ENCODE measurements at regions not wholly inside any gene's neighbourhood (a gene's known extent, or its start where the extent isn't known, plus 50 kb on each side); places are given as distances from the start of the nearest gene placed in this dataset.

DNA sequence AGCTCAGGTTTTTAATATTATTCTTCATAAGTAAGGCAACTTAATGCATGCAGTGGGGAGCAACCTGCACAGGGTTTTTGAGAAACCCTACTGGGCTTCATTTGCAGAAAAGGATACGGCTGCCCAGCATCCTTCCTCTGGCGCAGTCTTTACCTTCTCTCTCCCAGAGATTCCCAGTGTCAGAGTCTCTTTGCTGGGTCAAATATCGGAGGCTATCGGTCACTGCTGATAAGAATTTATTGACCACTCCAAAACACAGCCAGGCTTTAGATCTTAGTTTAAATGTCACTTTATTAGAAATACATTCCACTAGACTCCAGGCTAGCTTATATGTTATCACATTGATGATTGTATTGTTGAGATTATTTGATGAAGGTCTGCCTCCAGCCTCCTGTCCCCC is 147.2 kb upstream of the CPSF6 start:
- TF ChIP-seq, protein P1, sequence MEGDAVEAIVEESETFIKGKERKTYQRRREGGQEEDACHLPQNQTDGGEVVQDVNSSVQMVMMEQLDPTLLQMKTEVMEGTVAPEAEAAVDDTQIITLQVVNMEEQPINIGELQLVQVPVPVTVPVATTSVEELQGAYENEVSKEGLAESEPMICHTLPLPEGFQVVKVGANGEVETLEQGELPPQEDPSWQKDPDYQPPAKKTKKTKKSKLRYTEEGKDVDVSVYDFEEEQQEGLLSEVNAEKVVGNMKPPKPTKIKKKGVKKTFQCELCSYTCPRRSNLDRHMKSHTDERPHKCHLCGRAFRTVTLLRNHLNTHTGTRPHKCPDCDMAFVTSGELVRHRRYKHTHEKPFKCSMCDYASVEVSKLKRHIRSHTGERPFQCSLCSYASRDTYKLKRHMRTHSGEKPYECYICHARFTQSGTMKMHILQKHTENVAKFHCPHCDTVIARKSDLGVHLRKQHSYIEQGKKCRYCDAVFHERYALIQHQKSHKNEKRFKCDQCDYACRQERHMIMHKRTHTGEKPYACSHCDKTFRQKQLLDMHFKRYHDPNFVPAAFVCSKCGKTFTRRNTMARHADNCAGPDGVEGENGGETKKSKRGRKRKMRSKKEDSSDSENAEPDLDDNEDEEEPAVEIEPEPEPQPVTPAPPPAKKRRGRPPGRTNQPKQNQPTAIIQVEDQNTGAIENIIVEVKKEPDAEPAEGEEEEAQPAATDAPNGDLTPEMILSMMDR (IDR thresholded peaks at IDR 0.05), result no peak
- no peak for TF ChIP-seq POLR2A (IDR thresholded peaks at IDR 0.05)

Data from ovary (tissue), 3 donors.